HG02885 (cell line): ENCODE measurements at regions not wholly inside any gene's neighbourhood (a gene's known extent, or its start where the extent isn't known, plus 50 kb on each side); places are given as distances from the start of the nearest gene placed in this dataset.

Experiments
- ATAC-seq: cut with Tn5 transposase; IDR thresholded peaks from one replicate; pipeline ENCODE4 v1.9.1; 2021; ENCODE audit warnings: mild to moderate bottlenecking; ENCODE audit not compliant: unreplicated experiment, poor library complexity

- no peak for ATAC-seq
These were observed 779.3 kb downstream of the CDH9 start for GRCh38 chr5:26259081-26259480.

GRCh38 chr5:26245321-26245720, 793.1 kb downstream of the CDH9 start:
- ATAC-seq: no peak

- ATAC-seq: no peak
These were observed 798.8 kb downstream of the CDH9 start for GRCh38 chr5:26239588-26239987.

GRCh38 chr5:26237489-26237888, 800.9 kb downstream of the CDH9 start:
- ATAC-seq: no peak

- ATAC-seq: no peak
These were observed 801.5 kb downstream of the CDH9 start for GRCh38 chr5:26236936-26237335.

GRCh38 chr5:26232706-26233105, 805.7 kb downstream of the CDH9 start:
- no peak for ATAC-seq

GRCh38 chr5:26231316-26231715, 807.1 kb downstream of the CDH9 start:
- ATAC-seq: no peak

GRCh38 chr5:26229848-26230247, 808.5 kb downstream of the CDH9 start:
- no peak for ATAC-seq

- no peak for ATAC-seq
These were observed 811.1 kb downstream of the CDH9 start for GRCh38 chr5:26227245-26227644.

- no peak for ATAC-seq
These were observed 833.3 kb downstream of the CDH9 start for GRCh38 chr5:26205121-26205520.

- ATAC-seq: no peak
These were observed 844.8 kb downstream of the CDH9 start for GRCh38 chr5:26193626-26194025.

GRCh38 chr5:26192486-26192885, 845.9 kb downstream of the CDH9 start:
- ATAC-seq: no peak

GRCh38 chr5:26181582-26181981, 856.8 kb downstream of the CDH9 start:
- no peak for ATAC-seq

- no peak for ATAC-seq
These were observed 889.7 kb downstream of the CDH9 start for GRCh38 chr5:26148569-26149107.

GRCh38 chr5:26143259-26143658, 895.1 kb downstream of the CDH9 start:
- ATAC-seq: no peak

- no peak for ATAC-seq
These were observed 917.0 kb downstream of the CDH9 start for GRCh38 chr5:26121338-26121737.

GRCh38 chr5:26104175-26104574, 934.2 kb downstream of the CDH9 start:
- ATAC-seq: no peak

- ATAC-seq: no peak
These were observed 978.2 kb downstream of the CDH9 start for GRCh38 chr5:26060212-26060611.

- no peak for ATAC-seq
These were observed 983.8 kb downstream of the CDH9 start for GRCh38 chr5:26054594-26054993.

GRCh38 chr5:26034813-26035212, 1003.6 kb downstream of the CDH9 start:
- ATAC-seq: no peak

- no peak for ATAC-seq
These were observed 1006.9 kb downstream of the CDH9 start for GRCh38 chr5:26031481-26031880.

GRCh38 chr5:26026044-26026443, 1012.3 kb downstream of the CDH9 start:
- no peak for ATAC-seq

- no peak for ATAC-seq
These were observed 1013.6 kb downstream of the CDH9 start for GRCh38 chr5:26024774-26025173.
